Heart left ventricle (tissue), 13 donors: ENCODE measurements at regions not wholly inside any gene's neighbourhood (a gene's known extent, or its start where the extent isn't known, plus 50 kb on each side); places are given as distances from the start of the nearest gene placed in this dataset.

ENCODE experiments used
- CTCF ChIP-seq, 12 donors: fragments of 200-600 bp; sonication (generic) in 4 of 12; IDR thresholded peaks; one replicate each; pipeline versions ENCODE4 v1.5.0 to v1.8.0; 2018 to 2022; ENCODE audit warnings: antibody characterized with exemption in 12 of 12, mild to moderate bottlenecking in 5 of 12
- POLR2A ChIP-seq, 2 donors: fragments of 450-650 bp; IDR thresholded peaks; one replicate each; pipeline ENCODE4 v1.6.1; 2017; ENCODE audit warnings: antibody characterized with exemption in 2 of 2, mild to moderate bottlenecking in 2 of 2, moderate library complexity in 2 of 2
- donor health status: ischemic (EF 13 %, LVEDD 7.1; RV severe dilation, severe dysfunction).
- donor health status: DM: no; HTN: yes; CAD: no.
- donor health status: DM: no; HTN: no; CAD: no.
- donor health status: ischemic (EF 25% LVEDD 6.9; RV normal size, moderate dysfunction).
- donor health status: ischemic (EF 25% LVEDD 5.7; RV mildly dilated, moderate dysfunction).
- donor health status: ischemic (EF 35%, LVEDD 5.7; RV mildly dilated, moderate dysfunction).
- donor health status: nonischemic (EF 11% LVEDD 7.7; RV severe dilation, severe dysfunction).
- donor health status: DM: yes; HTN: yes; CAD: no.
- donor health status: PGD.
- donor health status: ischemic (EF 29% LVEDD 5.4; RV normal size, mild dysfunction).
- donor health status: nonischemic (EF 23%, LVEDD 6.1; RV moderate dilation, normal function).

GRCh38 chr7:31444196-31444595, 69.7 kb upstream of the ITPRID1 start:
- TF ChIP-seq CTCF (IDR thresholded peaks at IDR 0.05) (no peak), POLR2A (IDR thresholded peaks at IDR 0.05) (no peak)
